Pancreas (tissue), 10 donors: ENCODE measurements at regions not wholly inside any gene's neighbourhood (a gene's known extent, or its start where the extent isn't known, plus 50 kb on each side); places are given as distances from the start of the nearest gene placed in this dataset.

ENCODE experiments used
- ATAC-seq, 4 donors: fragments of 200-7000 bp; cut with Tn5 transposase; one replicate each; pipeline versions ENCODE4 v1.8.0 to v1.9.1; 2020; ENCODE audit warnings: mild to moderate bottlenecking in 4 of 4, moderate library complexity in 4 of 4
- DNase-seq, 6 donors: peaks; one replicate each; pipeline ENCODE4 v3.0.0-alpha.2; 2020
- FAIRE-seq: peaks from 2 replicates; lab custom pipeline; 2012; peaks lifted over from hg19 to GRCh38; lab: Jason Lieb, UNC
- H3K27ac ChIP-seq, 4 donors: fragments of 200-600 bp; sonication (generic); 1 replicate in 3 of 4; 2 replicates in 1 of 4; pipeline versions ENCODE4 v1.5.0 to v1.8.0; 2020
- H3K27me3 ChIP-seq, 4 donors: fragments of 200-600 bp; one replicate each; pipeline ENCODE4 v1.8.0; 2021
- H3K36me3 ChIP-seq, 3 donors: fragments of 200-600 bp; sonication (generic) in 1 of 3; one replicate each; pipeline versions ENCODE4 v1.5.0 to v1.8.0; 2020 to 2021
- H3K4me1 ChIP-seq, 3 donors: fragments of 200-600 bp; one replicate each; pipeline ENCODE4 v1.8.0; 2021
- H3K4me3 ChIP-seq, 4 donors: fragments of 200-600 bp; sonication (generic) in 2 of 4; one replicate each; pipeline versions ENCODE4 v1.5.0 to v1.8.0; 2020 to 2021
- H3K9me3 ChIP-seq, 4 donors: fragments of 200-600 bp; one replicate each; pipeline ENCODE4 v1.8.0; 2021
- WGBS, 2 donors: extraction: QIAGEN DNeasy Blood & Tissue Kit; methylation state at CpG; one replicate each; pipeline ENCODE4 v1.1.7; 2013; 5-methylcytosine and 5-hydroxymethylcytosine counted together
- intact Hi-C, 3 donors: fragments of 100-400 bp; cut with DNase I; formaldehyde crosslinking; loops; one replicate each; pipeline versions ENCODE4 v1.11.1 to v1.14.2; 2022
- TF ChIP-seq, protein P1 (sequence below), 4 donors: fragments of 200-600 bp; sonication (generic) in 3 of 4; IDR thresholded peaks; one replicate each; pipeline versions ENCODE4 v1.5.0 to v1.8.0; 2021; ENCODE audit warnings: antibody characterized with exemption in 4 of 4
- donor health status: healthy with polysubstance abuse.
- donor health status: DM: no; HTN: no; CAD: no; lungs with moderate emphysema.
- donor health status: DM: no; HTN: no; CAD: no.
- donor health status: control.
- donor health status: control.
- donor health status: Bipolar disorder and iron deficiency.
- donor health status: DM: yes; HTN: yes; CAD: no.
- donor health status: DM: no; HTN: no; CAD: no.
- donor health status: DM: no; HTN: no; CAD: no.
- donor health status: DM: yes; HTN: yes; CAD: no.

GRCh38 chr2:133668547-133668946 lies 100.3 kb upstream of the NCKAP5 start:
- Histone ChIP-seq H3K9me3 (no peaks in the 10 kb centered on the region), H3K36me3 (no peaks in the 10 kb centered on the region), H3K27ac (no peak overlapping the region), H3K27me3 (no peaks in the 10 kb centered on the region), H3K4me1 (no peaks in the 10 kb centered on the region), H3K4me3 (no peak overlapping the region)
- WGBS, 2 donors: 84 to 90% methylated on average over 2 of the region's 2 CpGs
- DNase-seq: no peak
- FAIRE-seq: no peak
- TF ChIP-seq, protein P1, sequence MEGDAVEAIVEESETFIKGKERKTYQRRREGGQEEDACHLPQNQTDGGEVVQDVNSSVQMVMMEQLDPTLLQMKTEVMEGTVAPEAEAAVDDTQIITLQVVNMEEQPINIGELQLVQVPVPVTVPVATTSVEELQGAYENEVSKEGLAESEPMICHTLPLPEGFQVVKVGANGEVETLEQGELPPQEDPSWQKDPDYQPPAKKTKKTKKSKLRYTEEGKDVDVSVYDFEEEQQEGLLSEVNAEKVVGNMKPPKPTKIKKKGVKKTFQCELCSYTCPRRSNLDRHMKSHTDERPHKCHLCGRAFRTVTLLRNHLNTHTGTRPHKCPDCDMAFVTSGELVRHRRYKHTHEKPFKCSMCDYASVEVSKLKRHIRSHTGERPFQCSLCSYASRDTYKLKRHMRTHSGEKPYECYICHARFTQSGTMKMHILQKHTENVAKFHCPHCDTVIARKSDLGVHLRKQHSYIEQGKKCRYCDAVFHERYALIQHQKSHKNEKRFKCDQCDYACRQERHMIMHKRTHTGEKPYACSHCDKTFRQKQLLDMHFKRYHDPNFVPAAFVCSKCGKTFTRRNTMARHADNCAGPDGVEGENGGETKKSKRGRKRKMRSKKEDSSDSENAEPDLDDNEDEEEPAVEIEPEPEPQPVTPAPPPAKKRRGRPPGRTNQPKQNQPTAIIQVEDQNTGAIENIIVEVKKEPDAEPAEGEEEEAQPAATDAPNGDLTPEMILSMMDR (IDR thresholded peaks at IDR 0.05): no peak
- no peak for ATAC-seq
- intact Hi-C loops: no loop called here

- TF ChIP-seq, protein P1 (IDR thresholded peaks at IDR 0.05): no peak
- ATAC-seq: peak in 1 of 4 donors; percentile 33
- H3K27ac ChIP-seq: no peak overlapping the region
- intact Hi-C loops: no loop called here
- no peak for FAIRE-seq
- no peak overlapping the region for H3K4me3 ChIP-seq
- 42 to 45% methylated on average over 6 of the region's 6 CpGs for WGBS, 2 donors
- no peak for DNase-seq
- H3K36me3 ChIP-seq: no peaks in the 10 kb centered on the region
- H3K4me1 ChIP-seq: peaks cover 0 to 13% (median 6%) of the 10 kb centered on the region in 3 donors
- no peaks in the 10 kb centered on the region for H3K27me3 ChIP-seq
- no peaks in the 10 kb centered on the region for H3K9me3 ChIP-seq
These were observed 105.1 kb upstream of the NCKAP5 start for GRCh38 chr2:133673305-133673905.

- no peak overlapping the region for H3K27ac ChIP-seq
- FAIRE-seq (no peak), ATAC-seq (peak in 1 of 4 donors; percentile 56), DNase-seq (no peak)
- H3K9me3 ChIP-seq: no peaks in the 10 kb centered on the region
- WGBS, 2 donors: 25 to 29% methylated on average over 4 of the region's 4 CpGs
- no peaks in the 10 kb centered on the region for H3K27me3 ChIP-seq
- H3K36me3 ChIP-seq: no peaks in the 10 kb centered on the region
- intact Hi-C loops: no loop called here
- TF ChIP-seq, protein P1 (IDR thresholded peaks at IDR 0.05): no peak
- peak overlapping the region in 1 of 4 donors; percentile 5 for H3K4me3 ChIP-seq
- H3K4me1 ChIP-seq: peaks cover 0 to 13% (median 6%) of the 10 kb centered on the region in 3 donors
These were observed 105.8 kb upstream of the NCKAP5 start for GRCh38 chr2:133674066-133674432.

- ATAC-seq: peak; percentile 43 to 82 (median 69)
- no peak for FAIRE-seq
- Histone ChIP-seq H3K27ac (no peak overlapping the region), H3K4me1 (peaks cover 0 to 13% (median 6%) of the 10 kb centered on the region in 3 donors), H3K36me3 (no peaks in the 10 kb centered on the region), H3K27me3 (no peaks in the 10 kb centered on the region), H3K4me3 (peak overlapping the region in 2 of 4 donors; percentile 5 to 23), H3K9me3 (no peaks in the 10 kb centered on the region)
- 5 to 6% methylated on average over 21 of the region's 21 CpGs for WGBS, 2 donors
- TF ChIP-seq, protein P1 (IDR thresholded peaks at IDR 0.05): no peak
- DNase-seq: peak; percentile 26 to 68 (median 51)
- intact Hi-C loops: no loop called here
These were observed 106.4 kb upstream of the NCKAP5 start for GRCh38 chr2:133674433-133675331.
